GM12892 (cell line): ENCODE measurements at regions not wholly inside any gene's neighbourhood (a gene's known extent, or its start where the extent isn't known, plus 50 kb on each side); places are given as distances from the start of the nearest gene placed in this dataset.

ENCODE experiments used
- DNase-seq: peaks from one replicate; pipeline ENCODE4 v3.0.0; 2011; ENCODE audit not compliant: insufficient read length
- FAIRE-seq: peaks from 2 replicates; lab custom pipeline; 2011; peaks lifted over from hg19 to GRCh38; lab: Jason Lieb, UNC
- POLR2A ChIP-seq: IDR thresholded peaks from 2 replicates; pipeline ENCODE4 v1.6.1; 2011; ENCODE audit warnings: low read depth, low read length, control low read depth
- POLR2AphosphoS5 ChIP-seq: IDR thresholded peaks from 2 replicates; pipeline ENCODE4 v1.6.1; 2011; ENCODE audit warnings: low read depth, low read length, control low read depth
- TAF1 ChIP-seq: IDR thresholded peaks from 2 replicates; pipeline ENCODE4 v1.6.1; 2011; ENCODE audit warnings: low read depth, mild to moderate bottlenecking, control low read depth, low read length, borderline replicate concordance

DNA sequence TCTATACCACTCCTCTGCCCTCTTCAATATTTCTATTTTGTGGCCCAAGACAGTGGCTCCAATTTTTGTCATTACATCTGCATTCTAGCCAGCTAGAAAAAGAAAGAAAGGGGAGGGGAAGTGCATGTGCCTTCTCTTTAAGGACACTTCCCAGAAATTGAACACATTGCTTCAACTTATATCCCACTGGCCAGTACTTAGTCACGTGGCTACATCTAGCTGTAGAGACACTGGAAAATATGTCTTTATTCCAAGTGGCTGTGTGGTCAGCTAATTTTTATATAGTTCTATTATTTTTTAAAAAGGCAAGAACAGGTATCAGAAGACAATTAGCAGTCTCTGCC, 200.4 kb downstream of the SNX19 start:
- DNase-seq (no peak), FAIRE-seq (no peak)
- TF ChIP-seq TAF1 = no peak
- no peak for TF ChIP-seq POLR2A
- no peak for TF ChIP-seq POLR2AphosphoS5

GRCh38 chr11:130718120-130718519, 198.2 kb downstream of the SNX19 start:
- TF ChIP-seq POLR2A (no peak), POLR2AphosphoS5 (no peak), TAF1 (no peak)
- FAIRE-seq (no peak), DNase-seq (no peak)

- TF ChIP-seq POLR2A (no peak), TAF1 (no peak), POLR2AphosphoS5 (no peak)
- FAIRE-seq = no peak
- DNase-seq = no peak
Observed at GRCh38 chr11:130719220-130719915, 196.9 kb downstream of the SNX19 start.

- no peak for FAIRE-seq
Observed at GRCh38 chr11:130720232-130721022, 195.9 kb downstream of the SNX19 start.

DNA sequence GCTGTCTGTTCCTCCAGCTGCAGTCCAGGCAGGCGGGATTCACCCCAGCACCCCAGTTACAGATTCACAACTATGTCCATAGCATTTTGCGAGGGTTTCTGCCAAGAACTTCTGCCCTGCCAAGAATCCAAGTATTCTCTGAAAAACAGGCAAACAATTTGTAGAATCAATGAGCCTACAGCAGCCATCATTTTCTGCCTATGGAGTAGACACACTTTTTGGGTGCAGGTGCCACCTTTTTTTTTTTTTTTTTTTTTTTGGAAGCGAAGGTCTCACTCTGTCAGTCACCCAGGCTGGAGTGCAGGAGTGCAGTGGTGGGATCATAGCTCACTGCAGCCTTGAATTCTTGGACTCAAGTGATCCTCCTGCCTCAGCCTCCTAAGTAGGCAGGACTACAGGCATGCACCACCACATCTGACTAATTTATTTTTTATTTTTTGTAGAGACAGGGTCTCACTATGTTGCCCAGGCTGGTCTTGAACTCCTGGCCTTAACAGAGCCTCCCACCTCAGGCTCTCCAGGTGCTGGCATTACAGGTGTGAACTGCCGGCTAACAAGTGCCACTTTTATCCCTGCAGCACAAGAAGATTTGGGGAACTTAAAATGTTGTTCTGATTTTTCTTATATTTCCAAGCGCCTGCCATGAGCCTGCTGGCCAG, 195.1 kb downstream of the SNX19 start:
- DNase-seq (no peak), FAIRE-seq (no peak)
- TF ChIP-seq TAF1 = no peak
- TF ChIP-seq POLR2AphosphoS5 = no peak
- TF ChIP-seq POLR2A = no peak

More at GRCh38 chr11:130720232-130721022, 195.9 kb downstream of the SNX19 start:
- DNase-seq = no peak
- TF ChIP-seq TAF1 (no peak), POLR2A (no peak), POLR2AphosphoS5 (no peak)

GRCh38 chr11:130721736-130722135, 194.5 kb downstream of the SNX19 start:
- no peak for TF ChIP-seq POLR2A
- TF ChIP-seq POLR2AphosphoS5 = no peak
- TF ChIP-seq TAF1 = no peak
- DNase-seq (no peak), FAIRE-seq (no peak)

- no peak for TF ChIP-seq TAF1
- DNase-seq = no peak
- no peak for FAIRE-seq
Observed at GRCh38 chr11:130722401-130722800, 193.9 kb downstream of the SNX19 start.

DNA sequence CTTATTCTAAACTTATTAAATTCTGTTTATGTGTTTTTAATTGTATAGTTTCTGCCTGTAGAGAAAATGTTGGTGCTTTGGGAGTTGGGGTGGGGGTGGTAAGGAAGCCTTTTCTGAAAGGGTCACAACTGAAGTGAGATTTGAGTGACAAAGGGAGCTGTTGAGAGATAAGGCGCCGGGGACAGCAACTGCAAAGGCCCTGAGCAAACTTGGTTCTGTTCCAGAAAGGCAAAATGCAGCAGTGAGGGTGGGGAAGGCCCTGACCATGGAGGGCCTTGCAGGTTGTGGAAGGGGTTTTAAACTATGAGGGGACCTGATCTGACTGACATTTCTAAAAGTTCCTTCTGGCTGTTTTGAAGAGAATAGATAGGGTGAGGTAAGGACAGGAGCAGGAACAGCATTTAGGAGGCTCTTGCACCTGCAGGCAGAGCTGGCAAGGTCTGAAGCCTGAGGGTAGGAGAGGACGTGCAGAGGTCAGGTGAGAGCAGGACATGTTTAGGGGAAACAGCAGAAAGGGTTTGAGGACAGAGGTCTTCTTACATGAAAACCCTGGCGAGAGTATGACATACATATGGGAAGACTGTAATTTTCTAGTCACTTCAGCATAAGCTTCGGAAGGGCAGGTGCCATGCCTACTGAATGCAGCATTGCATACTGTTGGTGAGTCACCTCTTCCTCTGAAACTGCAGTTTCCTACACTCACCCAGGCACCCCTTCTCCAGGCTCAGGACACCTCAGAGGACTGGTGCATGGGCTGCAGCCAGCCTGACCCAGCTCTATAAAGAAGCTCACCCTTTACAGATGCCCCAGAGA, 190.7 kb downstream of the SNX19 start:
- FAIRE-seq = no peak
- no peak for DNase-seq
- TF ChIP-seq TAF1 = no peak
- TF ChIP-seq POLR2AphosphoS5 = no peak
- no peak for TF ChIP-seq POLR2A

- TF ChIP-seq TAF1 (no peak), POLR2AphosphoS5 (no peak), POLR2A (no peak)
- FAIRE-seq (no peak), DNase-seq (no peak)
Observed at GRCh38 chr11:130726234-130727037, 189.8 kb downstream of the SNX19 start.
